Activated effector memory CD4-positive, alpha-beta T cell treated with anti-CD3 and anti-CD28 coated beads, Interleukin-2, amount 50 U/mL, for 16 hours (primary cell): ENCODE measurements at regions not wholly inside any gene's neighbourhood (a gene's known extent, or its start where the extent isn't known, plus 50 kb on each side); places are given as distances from the start of the nearest gene placed in this dataset.
A peak's percentile ranks its signal among the peaks of the same experiment; 100 is the strongest.
"Not testable (repeated sequence)": the region's sequence is repeated elsewhere in the genome, so short reads cannot be mapped to it uniquely, and the experiment has no call there.

Experiments used
- DNase-seq: peaks from one replicate; pipeline ENCODE4 v3.0.0-alpha.2; 2020

GRCh38 chr5:40346901-40347300, 332.8 kb upstream of the PTGER4 start:
- DNase-seq: no peak

GRCh38 chr5:40338434-40338833, 341.3 kb upstream of the PTGER4 start:
- not testable (repeated sequence) for DNase-seq

- no peak for DNase-seq
These were observed 345.5 kb upstream of the PTGER4 start for GRCh38 chr5:40334242-40334635.

GRCh38 chr5:40333459-40334241, 346.1 kb upstream of the PTGER4 start:
- no peak for DNase-seq

- no peak for DNase-seq
These were observed 346.7 kb upstream of the PTGER4 start for GRCh38 chr5:40332970-40333369.

- DNase-seq: no peak
These were observed 348.1 kb upstream of the PTGER4 start for GRCh38 chr5:40331616-40332015.

GRCh38 chr5:40321514-40321913, 358.2 kb upstream of the PTGER4 start:
- no peak for DNase-seq

- no peak for DNase-seq
These were observed 361.3 kb upstream of the PTGER4 start for GRCh38 chr5:40318395-40318794.

- no peak for DNase-seq
These were observed 362.7 kb upstream of the PTGER4 start for GRCh38 chr5:40317023-40317422.

- no peak for DNase-seq
These were observed 364.6 kb upstream of the PTGER4 start for GRCh38 chr5:40315126-40315525.

- DNase-seq: no peak
These were observed 365.4 kb upstream of the PTGER4 start for GRCh38 chr5:40314275-40314674.

GRCh38 chr5:40312205-40312604, 367.5 kb upstream of the PTGER4 start:
- no peak for DNase-seq

- DNase-seq: no peak
These were observed 369.9 kb upstream of the PTGER4 start for GRCh38 chr5:40309851-40310250.

GRCh38 chr5:40308867-40309266, 370.8 kb upstream of the PTGER4 start:
- DNase-seq: no peak

GRCh38 chr5:40307920-40308319, 371.8 kb upstream of the PTGER4 start:
- DNase-seq: no peak

- no peak for DNase-seq
These were observed 372.7 kb upstream of the PTGER4 start for GRCh38 chr5:40306869-40307487.

- no peak for DNase-seq
These were observed 387.7 kb upstream of the PTGER4 start for GRCh38 chr5:40292006-40292405.

- no peak for DNase-seq
These were observed 388.4 kb upstream of the PTGER4 start for GRCh38 chr5:40291338-40291737.

GRCh38 chr5:40288800-40289485, 390.8 kb upstream of the PTGER4 start:
- no peak for DNase-seq

- DNase-seq: no peak
These were observed 394.9 kb upstream of the PTGER4 start for GRCh38 chr5:40284863-40285262.

- no peak for DNase-seq
These were observed 400.8 kb upstream of the PTGER4 start for GRCh38 chr5:40278881-40279280.

- DNase-seq: peak; percentile 64
These were observed 402.4 kb upstream of the PTGER4 start for GRCh38 chr5:40277161-40277906.

- no peak for DNase-seq
These were observed 403.2 kb upstream of the PTGER4 start for GRCh38 chr5:40276426-40277102.
